Fibroblast of mammary gland (primary cell): ENCODE measurements at regions not wholly inside any gene's neighbourhood (a gene's known extent, or its start where the extent isn't known, plus 50 kb on each side); places are given as distances from the start of the nearest gene placed in this dataset.

ENCODE experiments used
- DNase-seq: peaks from one replicate; pipeline ENCODE4 v3.0.0-alpha.2; 2010; ENCODE audit warnings: low read depth
- H3K4me3 ChIP-seq: 2 replicates; pipeline ENCODE4 v1.5.1; 2011; ENCODE audit warnings: low read depth, mild to moderate bottlenecking, low read length, moderate library complexity; ENCODE audit not compliant: control insufficient read depth
- CTCF ChIP-seq: conservative IDR thresholded peaks from 2 replicates; pipeline ENCODE4 v1.5.1; 2011; ENCODE audit warnings: low read depth, low read length, inconsistent platforms; ENCODE audit not compliant: control insufficient read depth, insufficient read depth

GRCh38 chr12:125467363-125467762 lies 402.1 kb downstream of the AACS start:
- TF ChIP-seq CTCF, result no peak
- no peak overlapping the region for H3K4me3 ChIP-seq
- DNase-seq, result no peak

GRCh38 chr12:125469683-125470082 lies 404.4 kb downstream of the AACS start:
- no peak for DNase-seq
- no peak overlapping the region for H3K4me3 ChIP-seq
- no peak for TF ChIP-seq CTCF

GRCh38 chr12:125470838-125471783 lies 405.9 kb downstream of the AACS start:
- no peak for DNase-seq
- H3K4me3 ChIP-seq, result no peak overlapping the region
- TF ChIP-seq CTCF, result no peak

- DNase-seq, result no peak
- TF ChIP-seq CTCF, result no peak
- no peak overlapping the region for H3K4me3 ChIP-seq
Observed at GRCh38 chr12:125473501-125473900, 408.3 kb downstream of the AACS start.

- TF ChIP-seq CTCF, result no peak
- DNase-seq, result no peak
- H3K4me3 ChIP-seq, result no peak overlapping the region
Observed at GRCh38 chr12:125487336-125487735, 422.1 kb downstream of the AACS start.

- no peak for DNase-seq
- no peak overlapping the region for H3K4me3 ChIP-seq
- TF ChIP-seq CTCF, result no peak
Observed at GRCh38 chr12:125491553-125491952, 426.3 kb downstream of the AACS start.
